Mesendoderm (in vitro differentiated cells): ENCODE measurements at regions not wholly inside any gene's neighbourhood (a gene's known extent, or its start where the extent isn't known, plus 50 kb on each side); places are given as distances from the start of the nearest gene placed in this dataset.
A peak's percentile ranks its signal among the peaks of the same experiment; 100 is the strongest.

Source experiments
- DNase-seq: peaks from one replicate; pipeline ENCODE4 v3.0.0; 2013
- H2AK5ac ChIP-seq: 2 replicates; pipeline ENCODE4 v1.6.1; 2013; ENCODE audit warnings: low read length, inconsistent platforms
- H2BK120ac ChIP-seq: 2 replicates; pipeline ENCODE4 v1.6.1; 2013; ENCODE audit warnings: low read depth, mild to moderate bottlenecking, low read length, moderate library complexity, mixed read lengths
- H2BK15ac ChIP-seq: replicated peaks from 2 replicates; pipeline ENCODE4 v1.6.1; 2013; ENCODE audit warnings: low read depth, mild to moderate bottlenecking, moderate library complexity
- H2BK5ac ChIP-seq: 2 replicates; pipeline ENCODE4 v1.6.1; 2013; ENCODE audit warnings: low read length, inconsistent platforms
- H3K18ac ChIP-seq: 2 replicates; pipeline ENCODE4 v1.6.1; 2013; ENCODE audit warnings: mild to moderate bottlenecking, low read length, mixed read lengths
- H3K23ac ChIP-seq: one replicate; pipeline ENCODE4 v1.6.1; 2013; ENCODE audit warnings: low read length
- H3K27ac ChIP-seq: 2 replicates; pipeline ENCODE4 v1.5.1; 2013; ENCODE audit warnings: low read depth, mild to moderate bottlenecking, inconsistent platforms, low read length, moderate library complexity
- H3K27me3 ChIP-seq: 2 replicates; pipeline ENCODE4 v1.6.1; 2013; ENCODE audit warnings: low read length, control low read depth, mild to moderate bottlenecking, inconsistent platforms; ENCODE audit not compliant: insufficient read depth, poor library complexity
- H3K36me3 ChIP-seq: 2 replicates; pipeline ENCODE4 v1.6.1; 2013; ENCODE audit warnings: low read length, inconsistent platforms; ENCODE audit not compliant: control insufficient read depth, insufficient read depth
- H3K4ac ChIP-seq: one replicate; pipeline ENCODE4 v1.6.1; 2013; ENCODE audit warnings: low read depth, mild to moderate bottlenecking, low read length, moderate library complexity
- H3K4me1 ChIP-seq: 2 replicates; pipeline ENCODE4 v1.6.1; 2013; ENCODE audit warnings: low read depth, low read length, inconsistent platforms; ENCODE audit not compliant: control insufficient read depth
- H3K4me2 ChIP-seq: 2 replicates; pipeline ENCODE4 v1.6.1; 2013; ENCODE audit warnings: low read length
- H3K4me3 ChIP-seq: 2 replicates; pipeline ENCODE4 v1.5.1; 2013; ENCODE audit warnings: mild to moderate bottlenecking, low read length
- H3K56ac ChIP-seq: one replicate; pipeline ENCODE4 v1.6.1; 2013; ENCODE audit warnings: low read length
- H3K79me1 ChIP-seq: 2 replicates; pipeline ENCODE4 v1.6.1; 2013; ENCODE audit warnings: low read length, inconsistent platforms
- H3K79me2 ChIP-seq: 2 replicates; pipeline ENCODE4 v1.6.1; 2013; ENCODE audit warnings: mild to moderate bottlenecking, low read length; ENCODE audit not compliant: control insufficient read depth, insufficient read depth
- H3K9ac ChIP-seq: 2 replicates; pipeline ENCODE4 v1.6.1; 2013; ENCODE audit warnings: low read length, inconsistent platforms
- H4K5ac ChIP-seq: one replicate; pipeline ENCODE4 v1.6.1; 2013; ENCODE audit warnings: low read length
- H4K8ac ChIP-seq: one replicate; pipeline ENCODE4 v1.6.1; 2013; ENCODE audit warnings: low read depth, mild to moderate bottlenecking, control low read depth, low read length, moderate library complexity
- WGBS: extraction: QIAGEN DNeasy Blood & Tissue Kit; methylation state at CpG from one replicate; pipeline ENCODE4 v1.1.7; 2013; ENCODE audit warnings: low lambda C conversion rate, missing lambda C conversion rate; ENCODE audit not compliant: insufficient coverage; ENCODE audit errors: extremely low coverage; 5-methylcytosine and 5-hydroxymethylcytosine counted together

GRCh38 chr2:74047152-74047551, 62.4 kb downstream of the TET3 start:
- Histone ChIP-seq H3K79me2 (no peaks in the 10 kb centered on the region), H2AK5ac (no peak overlapping the region), H3K27me3 (no peaks in the 10 kb centered on the region), H2BK120ac (no peak overlapping the region), H3K18ac (no peak overlapping the region), H4K5ac (no peak overlapping the region), H3K79me1 (peaks cover 7% of the 10 kb centered on the region), H3K9ac (no peak overlapping the region), H3K23ac (no peak overlapping the region), H3K27ac (no peak overlapping the region), H3K36me3 (no peaks in the 10 kb centered on the region), H3K4me3 (no peak overlapping the region), H3K4me1 (peaks cover 10% of the 10 kb centered on the region), H3K56ac (no peak overlapping the region), H3K4me2 (no peak overlapping the region), H4K8ac (no peak overlapping the region), H2BK5ac (no peak overlapping the region), H3K4ac (no peak overlapping the region), H2BK15ac (no peak overlapping the region)
- DNase-seq: no peak
- no CpG with 5 or more reads among the region's 14 CpGs for WGBS

GRCh38 chr2:74048147-74048546, 63.4 kb downstream of the TET3 start:
- Histone ChIP-seq H3K4me1 (peaks cover 2% of the 10 kb centered on the region), H4K8ac (no peak overlapping the region), H2BK120ac (no peak overlapping the region), H3K56ac (no peak overlapping the region), H3K27ac (no peak overlapping the region), H3K27me3 (no peaks in the 10 kb centered on the region), H3K79me2 (no peaks in the 10 kb centered on the region), H2BK5ac (no peak overlapping the region), H4K5ac (no peak overlapping the region), H2BK15ac (no peak overlapping the region), H3K36me3 (no peaks in the 10 kb centered on the region), H3K9ac (no peak overlapping the region), H3K79me1 (peaks cover 7% of the 10 kb centered on the region), H3K4me3 (no peak overlapping the region), H2AK5ac (no peak overlapping the region), H3K18ac (no peak overlapping the region), H3K23ac (no peak overlapping the region), H3K4ac (no peak overlapping the region), H3K4me2 (no peak overlapping the region)
- WGBS: no CpG with 5 or more reads among the region's 7 CpGs
- DNase-seq: no peak

GRCh38 chr2:74048843-74049519, 64.3 kb downstream of the TET3 start:
- Histone ChIP-seq H3K9ac (no peak overlapping the region), H2BK120ac (no peak overlapping the region), H2BK15ac (no peak overlapping the region), H3K56ac (no peak overlapping the region), H3K27me3 (no peaks in the 10 kb centered on the region), H3K36me3 (no peaks in the 10 kb centered on the region), H3K4me1 (no peaks in the 10 kb centered on the region), H3K23ac (no peak overlapping the region), H3K79me1 (peaks cover 7% of the 10 kb centered on the region), H3K18ac (no peak overlapping the region), H4K5ac (no peak overlapping the region), H2AK5ac (no peak overlapping the region), H4K8ac (no peak overlapping the region), H3K4me2 (no peak overlapping the region), H3K4me3 (no peak overlapping the region), H3K27ac (no peak overlapping the region), H3K79me2 (no peaks in the 10 kb centered on the region), H2BK5ac (no peak overlapping the region), H3K4ac (no peak overlapping the region)
- peak; percentile 28 for DNase-seq
- WGBS: no CpG with 5 or more reads among the region's 9 CpGs

GRCh38 chr2:74050151-74050550, 65.4 kb downstream of the TET3 start:
- no peak for DNase-seq
- H3K27ac ChIP-seq: no peak overlapping the region
- no peak overlapping the region for H3K4ac ChIP-seq
- H2BK15ac ChIP-seq: no peak overlapping the region
- no peak overlapping the region for H3K9ac ChIP-seq
- H3K4me1 ChIP-seq: no peaks in the 10 kb centered on the region
- no peak overlapping the region for H2BK5ac ChIP-seq
- H3K27me3 ChIP-seq: no peaks in the 10 kb centered on the region
- no peak overlapping the region for H3K56ac ChIP-seq
- no peaks in the 10 kb centered on the region for H3K79me2 ChIP-seq
- H4K5ac ChIP-seq: no peak overlapping the region
- no peaks in the 10 kb centered on the region for H3K36me3 ChIP-seq
- no peak overlapping the region for H3K23ac ChIP-seq
- peaks cover 6% of the 10 kb centered on the region for H3K79me1 ChIP-seq
- H4K8ac ChIP-seq: no peak overlapping the region
- no peak overlapping the region for H2AK5ac ChIP-seq
- no peak overlapping the region for H3K18ac ChIP-seq
- no CpG with 5 or more reads among the region's 5 CpGs for WGBS
- H3K4me3 ChIP-seq: no peak overlapping the region
- no peak overlapping the region for H3K4me2 ChIP-seq
- H2BK120ac ChIP-seq: no peak overlapping the region

GRCh38 chr2:74051504-74051903, 66.8 kb downstream of the TET3 start:
- Histone ChIP-seq H3K27ac (no peak overlapping the region), H3K4ac (no peak overlapping the region), H4K8ac (no peak overlapping the region), H3K23ac (no peak overlapping the region), H2AK5ac (no peak overlapping the region), H3K4me1 (no peaks in the 10 kb centered on the region), H2BK5ac (no peak overlapping the region), H3K56ac (no peak overlapping the region), H3K79me1 (peaks cover 7% of the 10 kb centered on the region), H4K5ac (no peak overlapping the region), H2BK15ac (no peak overlapping the region), H3K79me2 (no peaks in the 10 kb centered on the region), H3K9ac (no peak overlapping the region), H3K36me3 (no peaks in the 10 kb centered on the region), H3K18ac (no peak overlapping the region), H3K4me3 (no peak overlapping the region), H2BK120ac (no peak overlapping the region), H3K4me2 (no peak overlapping the region), H3K27me3 (no peaks in the 10 kb centered on the region)
- no peak for DNase-seq
- no CpG with 5 or more reads among the region's 1 CpG for WGBS
